ENCODE measurements at regions not wholly inside any gene's neighbourhood (a gene's known extent, or its start where the extent isn't known, plus 50 kb on each side); places are given as distances from the start of the nearest gene placed in this dataset.

- TF ChIP-seq MAX (IDR thresholded peaks at IDR 0.05), result no peak
- TF ChIP-seq SIN3A (IDR thresholded peaks at IDR 0.05; ENCODE audit: low read depth), result no peak
- TF ChIP-seq FOSL1 (IDR thresholded peaks at IDR 0.05; ENCODE audit: low read depth), result no peak
- TF ChIP-seq POLR2AphosphoS5 (IDR thresholded peaks at IDR 0.05; ENCODE audit: low read depth, low read length), result no peak
- TF ChIP-seq SP1 (IDR thresholded peaks at IDR 0.05; ENCODE audit: low read depth), result no peak
Observed at GRCh38 chr17:36673068-36673467, 71.7 kb downstream of the MRM1 start (continued).

- POLR2A ChIA-PET, result no interaction called here
- no peaks in the 10 kb centered on the region for H3K9me2 ChIP-seq (ENCODE audit: insufficient read depth)
- no peak for TF ChIP-seq ZNF274 (IDR thresholded peaks at IDR 0.05; ENCODE audit: low read depth, low read length)
- no peak for TF ChIP-seq YY1 (IDR thresholded peaks at IDR 0.05; ENCODE audit: extremely low read depth, insufficient replicate concordance, low read depth, low read length)
- TF ChIP-seq EZH2phosphoT487 (IDR thresholded peaks at IDR 0.05; ENCODE audit: borderline replicate concordance), result no peak
- TF ChIP-seq REST (IDR thresholded peaks at IDR 0.05; ENCODE audit: low read depth), result no peak
- TF ChIP-seq FOSL1 (IDR thresholded peaks at IDR 0.05; ENCODE audit: low read depth), result no peak
- no peak for TF ChIP-seq EGR1 (IDR thresholded peaks at IDR 0.05; ENCODE audit: low read depth)
- no peak for TF ChIP-seq ATF3 (IDR thresholded peaks at IDR 0.05)
- no peak for TF ChIP-seq ZBTB33 (IDR thresholded peaks at IDR 0.05; ENCODE audit: extremely low read depth, insufficient replicate concordance, low read length)
- TF ChIP-seq SRF (IDR thresholded peaks at IDR 0.05; ENCODE audit: low read depth), result no peak
- no peak for TF ChIP-seq RAD21 (IDR thresholded peaks at IDR 0.05; ENCODE audit: low read depth)
- H3K36me3 ChIP-seq (ENCODE audit: control insufficient read depth in 1 of 2, insufficient read depth in 2 of 2, low read length in 2 of 2), result no peaks in the 10 kb centered on the region
- ATAC-seq (no peak), DNase-seq (ENCODE audit: low read depth, low spot score) (no peak)
- RAD21 ChIA-PET (ENCODE audit: low non-redundant PET in 1 of 2, low total read pairs in 2 of 2, uncharacterized antibody in 2 of 2, unreplicated experiment in 2 of 2), result no interaction called here
- no peaks in the 10 kb centered on the region for H3K27me3 ChIP-seq (ENCODE audit: insufficient read depth, low read length)
- no TSS peak for BruUV-seq (replicated peaks)
- no peaks in the 10 kb centered on the region for H4K20me1 ChIP-seq (ENCODE audit: insufficient read depth)
- H3K4me3 ChIP-seq (replicated peaks in 1 of 2; ENCODE audit: low read depth in 1 of 2, low read length in 2 of 2), result no peak overlapping the region
- no peaks in the 10 kb centered on the region for H3K79me2 ChIP-seq (ENCODE audit: insufficient read depth, low read length)
- H3K4me1 ChIP-seq (ENCODE audit: control insufficient read depth in 1 of 2, insufficient read depth in 2 of 2, low read length in 2 of 2), result no peaks in the 10 kb centered on the region
- no peak overlapping the region for H3K27ac ChIP-seq (ENCODE audit: low read depth, low read length)
- CTCF ChIA-PET, result no interaction called here
- no peak overlapping the region for H3K9ac ChIP-seq (ENCODE audit: low read length)
- no peak overlapping the region for H3K4me2 ChIP-seq (ENCODE audit: low read length)
- intact Hi-C loops (cut with micrococcal nuclease), result no loop called here
- H3K9me3 ChIP-seq (ENCODE audit: control insufficient read depth in 1 of 2, insufficient read depth in 1 of 2, low read depth in 1 of 2, low read length in 2 of 2), result no peaks in the 10 kb centered on the region
- H2AFZ ChIP-seq (ENCODE audit: low read depth, low read length, poor library complexity, severe bottlenecking), result no peak overlapping the region
Observed at GRCh38 chr17:36673637-36674277, 72.4 kb downstream of the MRM1 start.
